ENCODE measurements at regions not wholly inside any gene's neighbourhood (a gene's known extent, or its start where the extent isn't known, plus 50 kb on each side); places are given as distances from the start of the nearest gene placed in this dataset.

GRCh38 chr16:51343411-51343810 is 192.3 kb upstream of the SALL1 start:
- Histone ChIP-seq H3K9me2 (replicated peaks; ENCODE audit: low read depth, low read length) (no peaks in the 10 kb centered on the region), H3K36me3 (ENCODE audit: insufficient read depth, low read length) (no peaks in the 10 kb centered on the region), H2AFZ (ENCODE audit: low read length) (no peak overlapping the region), H3K4me2 (ENCODE audit: low read depth, low read length, poor library complexity, severe bottlenecking) (no peak overlapping the region), H3K4me3 (ENCODE audit: low read length, poor library complexity, severe bottlenecking) (no peak overlapping the region), H3K79me2 (ENCODE audit: insufficient read depth, low read length) (no peaks in the 10 kb centered on the region), H4K20me1 (ENCODE audit: insufficient read depth, low read length, poor library complexity, severe bottlenecking) (no peaks in the 10 kb centered on the region), H3K9me3 (ENCODE audit: insufficient read depth, low read depth, low read length) (no peaks in the 10 kb centered on the region), H3F3A (ENCODE audit: low read depth) (no peaks in the 10 kb centered on the region), H3K4me1 (ENCODE audit: insufficient read depth, low read length, poor library complexity, severe bottlenecking) (no peaks in the 10 kb centered on the region), H3K27me3 (ENCODE audit: insufficient read depth, low read length, poor library complexity, severe bottlenecking) (no peaks in the 10 kb centered on the region), H3K9ac (ENCODE audit: low read depth, low read length, poor library complexity, severe bottlenecking) (no peak overlapping the region)
- TF ChIP-seq CTCF (conservative IDR thresholded peaks at IDR 0.05; ENCODE audit: low read length) (no peak), EZH2phosphoT487 (IDR thresholded peaks at IDR 0.05; ENCODE audit: borderline replicate concordance) (no peak)

GRCh38 chr16:51341204-51341603 is 190.1 kb upstream of the SALL1 start:
- no peaks in the 10 kb centered on the region for H3F3A ChIP-seq (ENCODE audit: low read depth)
- H3K9ac ChIP-seq (ENCODE audit: low read depth, low read length, poor library complexity, severe bottlenecking), result no peak overlapping the region
- TF ChIP-seq EZH2phosphoT487 (IDR thresholded peaks at IDR 0.05; ENCODE audit: borderline replicate concordance) (no peak), CTCF (conservative IDR thresholded peaks at IDR 0.05; ENCODE audit: low read length) (no peak)
- H3K79me2 ChIP-seq (ENCODE audit: insufficient read depth, low read length), result no peaks in the 10 kb centered on the region
- no peak overlapping the region for H3K4me2 ChIP-seq (ENCODE audit: low read depth, low read length, poor library complexity, severe bottlenecking)
- H3K27me3 ChIP-seq (ENCODE audit: insufficient read depth, low read length, poor library complexity, severe bottlenecking), result no peaks in the 10 kb centered on the region
- H3K4me1 ChIP-seq (ENCODE audit: insufficient read depth, low read length, poor library complexity, severe bottlenecking), result no peaks in the 10 kb centered on the region
- H3K36me3 ChIP-seq (ENCODE audit: insufficient read depth, low read length), result no peaks in the 10 kb centered on the region
- no peaks in the 10 kb centered on the region for H3K9me3 ChIP-seq (ENCODE audit: insufficient read depth, low read depth, low read length)
- no peaks in the 10 kb centered on the region for H3K9me2 ChIP-seq (replicated peaks; ENCODE audit: low read depth, low read length)
- no peak overlapping the region for H3K4me3 ChIP-seq (ENCODE audit: low read length, poor library complexity, severe bottlenecking)
- H4K20me1 ChIP-seq (ENCODE audit: insufficient read depth, low read length, poor library complexity, severe bottlenecking), result no peaks in the 10 kb centered on the region
- H2AFZ ChIP-seq (ENCODE audit: low read length), result no peak overlapping the region

- Histone ChIP-seq H3K79me2 (ENCODE audit: insufficient read depth, low read length) (no peaks in the 10 kb centered on the region), H2AFZ (ENCODE audit: low read length) (no peak overlapping the region), H4K20me1 (ENCODE audit: insufficient read depth, low read length, poor library complexity, severe bottlenecking) (no peaks in the 10 kb centered on the region), H3K27me3 (ENCODE audit: insufficient read depth, low read length, poor library complexity, severe bottlenecking) (no peaks in the 10 kb centered on the region), H3K9me2 (replicated peaks; ENCODE audit: low read depth, low read length) (no peaks in the 10 kb centered on the region), H3K4me3 (ENCODE audit: low read length, poor library complexity, severe bottlenecking) (no peak overlapping the region), H3K9me3 (ENCODE audit: insufficient read depth, low read depth, low read length) (no peaks in the 10 kb centered on the region), H3K9ac (ENCODE audit: low read depth, low read length, poor library complexity, severe bottlenecking) (no peak overlapping the region), H3K4me2 (ENCODE audit: low read depth, low read length, poor library complexity, severe bottlenecking) (no peak overlapping the region), H3K4me1 (ENCODE audit: insufficient read depth, low read length, poor library complexity, severe bottlenecking) (no peaks in the 10 kb centered on the region), H3F3A (ENCODE audit: low read depth) (no peaks in the 10 kb centered on the region), H3K36me3 (ENCODE audit: insufficient read depth, low read length) (no peaks in the 10 kb centered on the region)
- TF ChIP-seq EZH2phosphoT487 (IDR thresholded peaks at IDR 0.05; ENCODE audit: borderline replicate concordance) (no peak), CTCF (conservative IDR thresholded peaks at IDR 0.05; ENCODE audit: low read length) (no peak)
These were observed 186.6 kb upstream of the SALL1 start for GRCh38 chr16:51337662-51338061.
